K562 (cell line): ENCODE measurements at regions not wholly inside any gene's neighbourhood (a gene's known extent, or its start where the extent isn't known, plus 50 kb on each side); places are given as distances from the start of the nearest gene placed in this dataset.

Source experiments
- ATAC-seq: fragments of 200-7000 bp; cut with Tn5 transposase; 3 replicates; pipeline ENCODE4 v1.9.1; 2020; ENCODE audit warnings: moderate library complexity
- BruUV-seq: library from RNA; stranded (reverse); fragments of 400-500 nt; replicated peaks from 2 replicates; lab custom pipeline; 2021; lab: Mats Ljungman, UMichigan
- CTCF ChIA-PET: fragments of 300-600 bp; formaldehyde crosslinking; extraction: SDS; loops from one replicate; lab custom pipeline; 2021; ENCODE audit warnings: low intra/inter-chr PET ratio; lab: Yijun Ruan, JAX
- POLR2A ChIA-PET: fragments of 300-600, 350-650 bp; sonication (Branson Sonifier 250); formaldehyde crosslinking; extraction: SDS; loops from one replicate; lab custom pipeline; 2021; ENCODE audit warnings: antibody characterized with exemption, inconsistent platforms; lab: Yijun Ruan, JAX
- DNase-seq, 4 experiments: peaks; one replicate each; pipeline versions ENCODE4 v3.0.0 to v3.0.0-alpha.2; 2011 to 2018; ENCODE audit warnings: low spot score in 3 of 4, mixed read lengths in 3 of 4; ENCODE audit errors: extremely low read depth in 1 of 4
- FAIRE-seq: peaks from 2 replicates; lab custom pipeline; 2011; peaks lifted over from hg19 to GRCh38; lab: Jason Lieb, UNC
- H2AFZ ChIP-seq: 2 replicates; pipeline ENCODE4 v1.6.0; 2011; ENCODE audit warnings: low read depth, low read length, control low read depth, inconsistent platforms
- H3K27ac ChIP-seq: fragments of 200-600 bp; 3 replicates; pipeline ENCODE4 v1.8.0; 2011; ENCODE audit warnings: low read depth, mild to moderate bottlenecking, control low read depth, inconsistent platforms, low read length, moderate library complexity, mixed read lengths; ENCODE audit errors: extremely low read depth
- H3K27me3 ChIP-seq, 2 experiments: fragments of 300-600 bp in 1 of 2; 2 replicates in 1 of 2; 3 replicates in 1 of 2; pipeline versions ENCODE4 v1.6.0 to v1.8.0; 2011; ENCODE audit warnings: inconsistent platforms in 2 of 2, low read length in 2 of 2, mild to moderate bottlenecking in 1 of 2, mixed read lengths in 1 of 2, moderate library complexity in 1 of 2; ENCODE audit not compliant: control insufficient read depth in 2 of 2, insufficient read depth in 2 of 2
- H3K36me3 ChIP-seq: fragments of 300-600 bp; 3 replicates; pipeline ENCODE4 v1.8.0; 2011; ENCODE audit warnings: mild to moderate bottlenecking, low read length, inconsistent platforms; ENCODE audit not compliant: control insufficient read depth, insufficient read depth
- H3K4me1 ChIP-seq, 2 experiments: fragments of 200-600 bp in 1 of 2; replicated peaks in 1 of 2; 2 replicates in 1 of 2; 3 replicates in 1 of 2; pipeline versions ENCODE4 v1.5.1 to v1.8.0; 2011; ENCODE audit warnings: inconsistent platforms in 2 of 2, low read length in 2 of 2, mild to moderate bottlenecking in 1 of 2, mixed read lengths in 1 of 2, moderate library complexity in 1 of 2; ENCODE audit not compliant: control insufficient read depth in 2 of 2, insufficient read depth in 2 of 2
- H3K4me2 ChIP-seq: 2 replicates; pipeline ENCODE4 v1.6.1; 2011; ENCODE audit warnings: low read length, control low read depth, inconsistent platforms, mixed read lengths; ENCODE audit not compliant: insufficient read depth
- H3K4me3 ChIP-seq: fragments of 200-600 bp; sonication (generic), shearing (Covaris generic); 2 replicates; pipeline ENCODE4 v1.5.1; 2016; ENCODE audit warnings: control low read depth, inconsistent platforms
- H3K79me2 ChIP-seq: fragments of 200-600 bp; 3 replicates; pipeline ENCODE4 v1.8.0; 2011; ENCODE audit warnings: low read length, inconsistent platforms; ENCODE audit not compliant: control insufficient read depth, insufficient read depth
- H3K9ac ChIP-seq, 2 experiments: 2 replicates each; pipeline versions ENCODE4 v1.6.0 to v1.6.1; 2011; ENCODE audit warnings: low read depth in 2 of 2, low read length in 2 of 2, control low read depth in 1 of 2, inconsistent platforms in 1 of 2, mild to moderate bottlenecking in 1 of 2, mixed read lengths in 1 of 2; ENCODE audit not compliant: insufficient read depth in 1 of 2
- H3K9me1 ChIP-seq: one replicate; pipeline ENCODE4 v1.6.0; 2011; ENCODE audit warnings: inconsistent platforms, mild to moderate bottlenecking, low read length, moderate library complexity; ENCODE audit not compliant: control insufficient read depth, insufficient read depth
- H3K9me3 ChIP-seq: replicated peaks from 2 replicates; pipeline ENCODE4 v1.5.1; 2011; ENCODE audit warnings: low read depth, low read length, inconsistent platforms; ENCODE audit not compliant: control insufficient read depth, insufficient read depth
- H4K20me1 ChIP-seq: replicated peaks from 2 replicates; pipeline ENCODE4 v1.6.1; 2011; ENCODE audit warnings: low read length, inconsistent platforms, mixed read lengths; ENCODE audit not compliant: control insufficient read depth, insufficient read depth
- CBFA2T2 ChIP-seq: fragments of 450-650 bp; conservative IDR thresholded peaks from 2 replicates; pipeline ENCODE4 v1.6.1; 2017; ENCODE audit warnings: mild to moderate bottlenecking
- CBX1 ChIP-seq: sonication (generic); IDR thresholded peaks from 2 replicates; pipeline ENCODE4 v1.6.1; 2016; ENCODE audit warnings: antibody characterized with exemption, low read depth, mild to moderate bottlenecking
- CBX3 ChIP-seq, 2 experiments: IDR thresholded peaks; 1 replicate in 1 of 2; 2 replicates in 1 of 2; pipeline ENCODE4 v1.6.1; 2012; ENCODE audit warnings: inconsistent platforms in 2 of 2, low read length in 2 of 2, borderline replicate concordance in 1 of 2, control low read depth in 1 of 2
- CHD1 ChIP-seq: fragments of 200-600 bp; sonication (generic); IDR thresholded peaks from one replicate; pipeline ENCODE4 v1.6.1; 2012; ENCODE audit warnings: mild to moderate bottlenecking, moderate library complexity, low read length, inconsistent platforms
- CREM ChIP-seq: IDR thresholded peaks from 2 replicates; pipeline ENCODE4 v1.6.1; 2014; ENCODE audit warnings: antibody characterized with exemption, low read depth
- EP300 ChIP-seq: IDR thresholded peaks from 2 replicates; pipeline ENCODE4 v1.6.1; 2012; ENCODE audit warnings: low read length, improper control_type of control experiment
- HDAC8 ChIP-seq: fragments of 450-650 bp; IDR thresholded peaks from 2 replicates; pipeline ENCODE4 v1.6.1; 2016; ENCODE audit warnings: mild to moderate bottlenecking, missing genetic modification characterization, moderate library complexity, missing compliant biosample characterization
- KDM1A ChIP-seq, 2 experiments: fragments of 450-650 bp; IDR thresholded peaks; 2 replicates each; pipeline ENCODE4 v1.6.1; 2016; ENCODE audit warnings: mild to moderate bottlenecking in 2 of 2
- MXD1 ChIP-seq: fragments of 250-450 bp; sonication (Bioruptor Pico); IDR thresholded peaks from 2 replicates; pipeline ENCODE4 v1.8.0; 2021; ENCODE audit warnings: borderline replicate concordance, mild to moderate bottlenecking, moderate library complexity; ENCODE audit not compliant: poor library complexity, severe bottlenecking
- NCOR1 ChIP-seq: fragments of 450-650 bp; IDR thresholded peaks from 2 replicates; pipeline ENCODE4 v1.6.1; 2016; ENCODE audit warnings: mild to moderate bottlenecking, moderate library complexity
- NFIC ChIP-seq: fragments of 450-650 bp; IDR thresholded peaks from 2 replicates; pipeline ENCODE4 v1.6.1; 2017; ENCODE audit warnings: mild to moderate bottlenecking, inconsistent platforms
- PHF8 ChIP-seq: fragments of 200-600 bp; sonication (generic); IDR thresholded peaks from 2 replicates; pipeline ENCODE4 v1.6.1; 2012; ENCODE audit warnings: mixed run types, mild to moderate bottlenecking, inconsistent platforms, low read length, moderate library complexity, borderline replicate concordance
- SLC30A9 ChIP-seq: fragments of 250-450 bp; sonication (Bioruptor Pico); IDR thresholded peaks from 2 replicates; pipeline ENCODE4 v1.8.0; 2022; ENCODE audit warnings: mild to moderate bottlenecking, moderate library complexity
- SNIP1 ChIP-seq: fragments of 450-650 bp; IDR thresholded peaks from 2 replicates; pipeline ENCODE4 v1.7.1; 2017; ENCODE audit warnings: low read depth, mild to moderate bottlenecking
- SRSF9 ChIP-seq: fragments of 200-400 bp; formaldehyde crosslinking; IDR thresholded peaks from 2 replicates; pipeline ENCODE4 v1.6.1; 2017; ENCODE audit warnings: low read depth, low read length, borderline replicate concordance
- STAG1 ChIP-seq: sonication (generic); formaldehyde crosslinking; IDR thresholded peaks from 2 replicates; pipeline ENCODE4 v1.5.0; 2020; ENCODE audit warnings: missing genetic modification reagents, borderline replicate concordance
- TCF7 ChIP-seq: sonication (generic); IDR thresholded peaks from 2 replicates; pipeline ENCODE4 v1.6.1; 2016; ENCODE audit warnings: antibody characterized with exemption, borderline replicate concordance
- TEAD4 ChIP-seq, 2 experiments: sonication (generic) in 1 of 2; formaldehyde crosslinking in 1 of 2; IDR thresholded peaks; 2 replicates each; pipeline versions ENCODE4 v1.6.1 to v1.8.0; 2012 to 2022; ENCODE audit warnings: borderline replicate concordance in 1 of 2, inconsistent platforms in 1 of 2, low read length in 1 of 2, mild to moderate bottlenecking in 1 of 2, missing genetic modification reagents in 1 of 2
- TFAM ChIP-seq: fragments of 250-450 bp; sonication (Bioruptor Pico); conservative IDR thresholded peaks from 2 replicates; pipeline ENCODE4 v1.5.0; 2021; ENCODE audit warnings: mild to moderate bottlenecking, moderate library complexity
- ZFPM2 ChIP-seq: fragments of 250-450 bp; sonication (Bioruptor Pico); IDR thresholded peaks from 2 replicates; pipeline ENCODE4 v1.5.1; 2022; ENCODE audit warnings: mild to moderate bottlenecking
- ZNF24 ChIP-seq: fragments of 450-650 bp; IDR thresholded peaks from 2 replicates; pipeline ENCODE4 v1.6.1; 2016
- ZNF41 ChIP-seq: fragments of 250-450 bp; sonication (Bioruptor Pico); conservative IDR thresholded peaks from 2 replicates; pipeline ENCODE4 v1.4.0; 2020; ENCODE audit warnings: mild to moderate bottlenecking
- ZNF696 ChIP-seq: fragments of 250-450 bp; sonication (Bioruptor Pico); conservative IDR thresholded peaks from 2 replicates; pipeline ENCODE4 v1.4.0; 2020; ENCODE audit warnings: mild to moderate bottlenecking, moderate library complexity
- WGBS: fragments of 100-300 bp; shearing (Covaris generic); methylation state at CpG from one replicate; pipeline ENCODE4 v1.1.6; 2016; ENCODE audit warnings: low coverage, mixed read lengths; ENCODE audit not compliant: insufficient coverage; ENCODE audit errors: missing lambda C conversion rate; 5-methylcytosine and 5-hydroxymethylcytosine counted together
- in situ Hi-C: fragments of 300-500 bp; cut with MboI; formaldehyde crosslinking; loops from 4 replicates; pipeline ENCODE4 v1.15.0; 2018; ENCODE audit warnings: inconsistent platforms, mixed read lengths
- intact Hi-C: fragments of 100-400 bp; cut with micrococcal nuclease; formaldehyde crosslinking; loops from 2 replicates; pipeline ENCODE4 v1.14.2; 2022

DNA sequence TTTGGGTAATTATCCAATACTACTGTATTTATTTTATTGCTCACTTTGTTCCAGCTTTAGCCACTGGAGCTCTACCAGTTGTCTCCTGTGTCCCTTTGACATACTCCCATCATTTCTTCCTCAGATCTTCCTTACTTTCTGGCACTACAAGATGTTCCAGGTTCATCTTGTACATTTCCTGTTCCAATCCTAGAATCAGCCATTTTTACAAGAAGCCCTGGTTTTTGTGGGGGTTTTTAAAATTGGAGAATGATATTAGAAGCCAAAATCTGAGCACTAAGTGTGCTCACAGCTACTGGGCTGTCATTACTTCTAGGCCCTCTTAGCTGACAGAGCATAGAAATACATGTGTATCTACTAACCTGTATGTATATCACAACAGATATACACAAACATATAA lies 164.3 kb downstream of the ZFP36L2 start (continued):
- TF ChIP-seq MXD1 (CRISPR knock-in tag), result no peak
- TF ChIP-seq TCF7, result no peak
- TF ChIP-seq STAG1 (CRISPR knock-in tag), result no peak

GRCh38 chr2:43060390-43061016 lies 165.9 kb downstream of the ZFP36L2 start:
- Histone ChIP-seq H3K9me3 (no peaks in the 10 kb centered on the region), H3K36me3 (no peaks in the 10 kb centered on the region), H3K4me2 (no peak overlapping the region), H3K27me3 (no peaks in the 10 kb centered on the region), H3K9me1 (no peaks in the 10 kb centered on the region), H3K4me3 (no peak overlapping the region), H3K4me1 (peaks cover 16 to 25% of the 10 kb centered on the region in 2 experiments; a peak in 4 of 5 replicates), H3K79me2 (no peaks in the 10 kb centered on the region), H3K27ac (no peak overlapping the region), H2AFZ (no peak overlapping the region), H4K20me1 (no peaks in the 10 kb centered on the region), H3K9ac (no peak overlapping the region)
- FAIRE-seq (peak; percentile 51), ATAC-seq (peak; percentile 53), DNase-seq (peak; percentile 45 to 66 (median 51))
- intact Hi-C loops (no loop called here), in situ Hi-C loops (no loop called here)
- 47% methylated on average over 3 of the region's 3 CpGs for WGBS
- POLR2A ChIA-PET, result interaction anchor here (1.0 kb wide), 1 partner anchor 10 kb away, joined by 3 read pairs; no protein-coding TSS in a partner anchor
- no TSS peak for BruUV-seq
- CTCF ChIA-PET, result no interaction called here
- peak; percentile 64; the same call in 1 of the 2 replicates for TF ChIP-seq NCOR1
- no peak for TF ChIP-seq TFAM (CRISPR knock-in tag)
- TF ChIP-seq TEAD4 (IDR thresholded peaks at IDR 0.05; ENCODE audit: low read length), result peak; percentile 53; the same call in 1 of the 2 replicates
- TF ChIP-seq TEAD4 (CRISPR knock-in tag; IDR thresholded peaks at IDR 0.05; ENCODE audit: borderline replicate concordance), result no peak
- 0 out of 2 replicates have a peak, but pooled peaks have one; percentile 4 for TF ChIP-seq EP300
- no peak for TF ChIP-seq MXD1 (CRISPR knock-in tag)
- peak; percentile 48 for TF ChIP-seq NFIC
- TF ChIP-seq CBFA2T2, result peak; percentile 83
- no peak for TF ChIP-seq CBX3 (IDR thresholded peaks at IDR 0.05; ENCODE audit: borderline replicate concordance in 1 of 2, low read length in 2 of 2)
- TF ChIP-seq HDAC8 (tag), result no peak
- TF ChIP-seq CHD1, result no peak
- no peak for TF ChIP-seq ZNF24
- TF ChIP-seq KDM1A (IDR thresholded peaks at IDR 0.05), result peak; percentile 41 to 55; a peak in 2 of 4 replicates
- no peak for TF ChIP-seq ZNF41 (CRISPR knock-in tag)
- TF ChIP-seq ZFPM2 (CRISPR knock-in tag), result no peak
- TF ChIP-seq ZNF696 (CRISPR knock-in tag), result no peak
- no peak for TF ChIP-seq CBX1
- no peak for TF ChIP-seq SLC30A9 (CRISPR knock-in tag)
- no peak for TF ChIP-seq CREM
- TF ChIP-seq SRSF9, result no peak
- TF ChIP-seq PHF8, result no peak
- no peak for TF ChIP-seq SNIP1
